HUES6 (cell line): ENCODE measurements at regions not wholly inside any gene's neighbourhood (a gene's known extent, or its start where the extent isn't known, plus 50 kb on each side); places are given as distances from the start of the nearest gene placed in this dataset.

Experiments
- H3K27ac ChIP-seq: 2 replicates; pipeline ENCODE4 v1.7.0; 2013; ENCODE audit warnings: low read depth, mild to moderate bottlenecking, low read length, inconsistent platforms
- H3K27me3 ChIP-seq: 2 replicates; pipeline ENCODE4 v1.6.1; 2013; ENCODE audit warnings: low read length; ENCODE audit not compliant: control insufficient read depth, insufficient read depth
- H3K36me3 ChIP-seq: 2 replicates; pipeline ENCODE4 v1.6.1; 2013; ENCODE audit warnings: low read length; ENCODE audit not compliant: control insufficient read depth, insufficient read depth
- H3K4me1 ChIP-seq: 2 replicates; pipeline ENCODE4 v1.6.1; 2013; ENCODE audit warnings: low read length; ENCODE audit not compliant: control insufficient read depth, insufficient read depth
- H3K4me3 ChIP-seq: 2 replicates; pipeline ENCODE4 v1.5.1; 2013; ENCODE audit warnings: low read depth, low read length
- H3K9ac ChIP-seq: one replicate; pipeline ENCODE4 v1.6.1; 2013; ENCODE audit warnings: mild to moderate bottlenecking, low read length
- H3K9me3 ChIP-seq: 2 replicates; pipeline ENCODE4 v1.6.1; 2013; ENCODE audit warnings: low read depth, low read length; ENCODE audit not compliant: control insufficient read depth, insufficient read depth

GRCh38 chr13:83538636-83539035 lies 343.6 kb downstream of the SLITRK1 start:
- H3K27ac ChIP-seq: no peak overlapping the region
- no peaks in the 10 kb centered on the region for H3K36me3 ChIP-seq
- H3K4me1 ChIP-seq: no peaks in the 10 kb centered on the region
- no peak overlapping the region for H3K9ac ChIP-seq
- 0 out of 2 replicates have a peak, but pooled peaks cover 7% of the 10 kb centered on the region for H3K9me3 ChIP-seq
- H3K27me3 ChIP-seq: no peaks in the 10 kb centered on the region
- no peak overlapping the region for H3K4me3 ChIP-seq

GRCh38 chr13:83536941-83537340 lies 345.3 kb downstream of the SLITRK1 start:
- Histone ChIP-seq H3K27me3 (no peaks in the 10 kb centered on the region), H3K36me3 (no peaks in the 10 kb centered on the region), H3K27ac (no peak overlapping the region), H3K4me1 (no peaks in the 10 kb centered on the region), H3K9ac (no peak overlapping the region), H3K9me3 (0 out of 2 replicates have a peak, but pooled peaks cover 7% of the 10 kb centered on the region), H3K4me3 (no peak overlapping the region)

- no peak overlapping the region for H3K9ac ChIP-seq
Measured at GRCh38 chr13:83536153-83536552, 346.1 kb downstream of the SLITRK1 start.

GRCh38 chr13:83532809-83533208 lies 349.5 kb downstream of the SLITRK1 start:
- Histone ChIP-seq H3K9ac (no peak overlapping the region), H3K9me3 (no peaks in the 10 kb centered on the region), H3K4me3 (no peak overlapping the region), H3K27ac (no peak overlapping the region), H3K4me1 (no peaks in the 10 kb centered on the region), H3K27me3 (no peaks in the 10 kb centered on the region), H3K36me3 (no peaks in the 10 kb centered on the region)

More at GRCh38 chr13:83536153-83536552, 346.1 kb downstream of the SLITRK1 start:
- Histone ChIP-seq H3K36me3 (no peaks in the 10 kb centered on the region), H3K9me3 (0 out of 2 replicates have a peak, but pooled peaks cover 7% of the 10 kb centered on the region), H3K4me1 (no peaks in the 10 kb centered on the region), H3K27me3 (no peaks in the 10 kb centered on the region), H3K27ac (no peak overlapping the region), H3K4me3 (no peak overlapping the region)

- Histone ChIP-seq H3K9me3 (no peaks in the 10 kb centered on the region), H3K9ac (no peak overlapping the region), H3K4me1 (no peaks in the 10 kb centered on the region), H3K36me3 (no peaks in the 10 kb centered on the region), H3K27ac (no peak overlapping the region), H3K27me3 (no peaks in the 10 kb centered on the region), H3K4me3 (no peak overlapping the region)
Measured at GRCh38 chr13:83531022-83531421, 351.3 kb downstream of the SLITRK1 start.

GRCh38 chr13:83516781-83517180 lies 365.5 kb downstream of the SLITRK1 start:
- H3K9me3 ChIP-seq: no peaks in the 10 kb centered on the region
- no peaks in the 10 kb centered on the region for H3K27me3 ChIP-seq
- H3K9ac ChIP-seq: no peak overlapping the region
- no peak overlapping the region for H3K27ac ChIP-seq
- no peaks in the 10 kb centered on the region for H3K36me3 ChIP-seq
- H3K4me1 ChIP-seq: no peaks in the 10 kb centered on the region
- no peak overlapping the region for H3K4me3 ChIP-seq

GRCh38 chr13:83515268-83516015 lies 366.8 kb downstream of the SLITRK1 start:
- Histone ChIP-seq H3K36me3 (no peaks in the 10 kb centered on the region), H3K9me3 (no peaks in the 10 kb centered on the region), H3K4me1 (no peaks in the 10 kb centered on the region), H3K4me3 (no peak overlapping the region), H3K9ac (no peak overlapping the region), H3K27ac (no peak overlapping the region), H3K27me3 (no peaks in the 10 kb centered on the region)

GRCh38 chr13:83508771-83509301 lies 373.4 kb downstream of the SLITRK1 start:
- H3K4me1 ChIP-seq: no peaks in the 10 kb centered on the region
- no peaks in the 10 kb centered on the region for H3K36me3 ChIP-seq
- no peak overlapping the region for H3K27ac ChIP-seq
- no peak overlapping the region for H3K4me3 ChIP-seq
- H3K9ac ChIP-seq: no peak overlapping the region
- H3K27me3 ChIP-seq: no peaks in the 10 kb centered on the region
- H3K9me3 ChIP-seq: no peaks in the 10 kb centered on the region

- Histone ChIP-seq H3K27me3 (no peaks in the 10 kb centered on the region), H3K4me3 (no peak overlapping the region), H3K9me3 (no peaks in the 10 kb centered on the region), H3K27ac (no peak overlapping the region), H3K4me1 (no peaks in the 10 kb centered on the region), H3K9ac (no peak overlapping the region), H3K36me3 (no peaks in the 10 kb centered on the region)
Measured at GRCh38 chr13:83503424-83503823, 378.9 kb downstream of the SLITRK1 start.

GRCh38 chr13:83499286-83499685 lies 383.0 kb downstream of the SLITRK1 start:
- Histone ChIP-seq H3K36me3 (no peaks in the 10 kb centered on the region), H3K27me3 (no peaks in the 10 kb centered on the region), H3K4me1 (no peaks in the 10 kb centered on the region), H3K9me3 (no peaks in the 10 kb centered on the region), H3K9ac (no peak overlapping the region), H3K4me3 (no peak overlapping the region), H3K27ac (no peak overlapping the region)

GRCh38 chr13:83498481-83499190 lies 383.6 kb downstream of the SLITRK1 start:
- H3K36me3 ChIP-seq: no peaks in the 10 kb centered on the region
- H3K9ac ChIP-seq: no peak overlapping the region
- H3K27ac ChIP-seq: no peak overlapping the region
- no peaks in the 10 kb centered on the region for H3K4me1 ChIP-seq
- no peaks in the 10 kb centered on the region for H3K27me3 ChIP-seq
- no peak overlapping the region for H3K4me3 ChIP-seq
- H3K9me3 ChIP-seq: no peaks in the 10 kb centered on the region
